IMR-90 (cell line): ENCODE measurements at regions not wholly inside any gene's neighbourhood (a gene's known extent, or its start where the extent isn't known, plus 50 kb on each side); places are given as distances from the start of the nearest gene placed in this dataset.

Source experiments
- BHLHE40 ChIP-seq: fragments of 150-350 bp; IDR thresholded peaks from 2 replicates; pipeline ENCODE4 v1.6.1; 2016; ENCODE audit warnings: mild to moderate bottlenecking, low read depth, low read length
- POLR2A ChIP-seq: IDR thresholded peaks from 2 replicates; pipeline ENCODE4 v1.6.1; 2012; ENCODE audit warnings: mild to moderate bottlenecking, low read depth, low read length
- TF ChIP-seq, protein P1 (sequence below): conservative IDR thresholded peaks from 2 replicates; pipeline ENCODE4 v1.5.1; 2012; ENCODE audit warnings: mild to moderate bottlenecking, low read depth, low read length, improper control_type of control experiment

DNA sequence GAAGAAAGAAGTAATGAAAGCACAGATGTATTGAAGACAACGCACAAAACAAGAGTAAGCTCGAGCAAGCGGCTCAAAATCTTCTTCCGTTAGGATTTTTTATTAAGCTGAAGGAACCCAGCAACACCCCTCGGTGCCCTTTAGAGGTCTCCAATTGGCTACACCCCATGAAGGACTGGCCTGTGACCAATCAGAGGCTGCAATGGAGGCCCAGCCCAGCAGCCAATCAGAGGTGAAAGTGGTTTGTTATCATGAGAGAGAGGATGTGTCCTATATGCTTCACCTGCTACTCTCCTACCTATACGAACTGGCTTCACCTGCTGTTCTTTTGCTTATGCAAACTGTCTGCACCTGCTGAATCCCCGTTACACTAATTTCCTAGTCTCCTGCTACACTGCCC is 358.8 kb downstream of the C12orf50 start:
- TF ChIP-seq, protein P1, sequence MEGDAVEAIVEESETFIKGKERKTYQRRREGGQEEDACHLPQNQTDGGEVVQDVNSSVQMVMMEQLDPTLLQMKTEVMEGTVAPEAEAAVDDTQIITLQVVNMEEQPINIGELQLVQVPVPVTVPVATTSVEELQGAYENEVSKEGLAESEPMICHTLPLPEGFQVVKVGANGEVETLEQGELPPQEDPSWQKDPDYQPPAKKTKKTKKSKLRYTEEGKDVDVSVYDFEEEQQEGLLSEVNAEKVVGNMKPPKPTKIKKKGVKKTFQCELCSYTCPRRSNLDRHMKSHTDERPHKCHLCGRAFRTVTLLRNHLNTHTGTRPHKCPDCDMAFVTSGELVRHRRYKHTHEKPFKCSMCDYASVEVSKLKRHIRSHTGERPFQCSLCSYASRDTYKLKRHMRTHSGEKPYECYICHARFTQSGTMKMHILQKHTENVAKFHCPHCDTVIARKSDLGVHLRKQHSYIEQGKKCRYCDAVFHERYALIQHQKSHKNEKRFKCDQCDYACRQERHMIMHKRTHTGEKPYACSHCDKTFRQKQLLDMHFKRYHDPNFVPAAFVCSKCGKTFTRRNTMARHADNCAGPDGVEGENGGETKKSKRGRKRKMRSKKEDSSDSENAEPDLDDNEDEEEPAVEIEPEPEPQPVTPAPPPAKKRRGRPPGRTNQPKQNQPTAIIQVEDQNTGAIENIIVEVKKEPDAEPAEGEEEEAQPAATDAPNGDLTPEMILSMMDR = no peak
- TF ChIP-seq POLR2A = no peak
- no peak for TF ChIP-seq BHLHE40
